Hematopoietic multipotent progenitor cell treated with erythropoietin and hydrocortisone succinate and interleukin-3 and kit ligand, for 8 days (in vitro differentiated cells): ENCODE measurements at regions not wholly inside any gene's neighbourhood (a gene's known extent, or its start where the extent isn't known, plus 50 kb on each side); places are given as distances from the start of the nearest gene placed in this dataset.

ENCODE experiments used
- DNase-seq: peaks from one replicate; pipeline ENCODE4 v3.0.0-alpha.2; 2015

DNA sequence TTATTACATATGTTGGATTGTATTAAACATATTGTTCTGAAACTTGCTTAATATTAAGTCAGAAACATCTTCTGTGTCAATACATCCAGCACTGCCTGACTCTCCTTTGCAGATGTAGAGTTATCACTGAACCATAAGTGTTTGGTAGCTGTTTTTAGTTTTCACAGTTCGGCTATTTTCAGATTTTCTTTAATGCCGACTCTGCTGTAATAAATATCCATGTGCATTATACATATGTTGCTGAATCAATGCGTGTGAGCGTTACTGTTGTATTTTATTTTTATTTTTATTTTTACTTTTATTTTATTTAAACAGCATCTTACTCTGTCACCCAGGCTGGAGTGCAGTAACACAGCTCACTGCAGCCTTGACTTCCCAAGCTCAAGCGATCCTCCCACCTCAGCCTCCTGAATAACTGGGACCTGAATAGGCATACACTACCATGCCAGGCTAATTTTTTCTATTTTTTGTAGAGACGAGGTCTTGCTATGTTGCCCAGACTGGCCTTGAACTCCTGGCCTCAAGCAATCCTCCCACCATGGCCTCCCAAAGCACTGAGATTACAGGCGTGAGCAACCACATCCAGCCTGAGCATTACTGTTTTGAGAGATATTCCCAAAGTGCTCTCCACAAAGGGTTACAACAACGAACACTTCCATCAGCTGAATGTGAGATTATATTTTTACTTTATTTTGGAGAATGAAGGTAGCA, 50.7 kb upstream of the NOCT start:
- no peak for DNase-seq

DNA sequence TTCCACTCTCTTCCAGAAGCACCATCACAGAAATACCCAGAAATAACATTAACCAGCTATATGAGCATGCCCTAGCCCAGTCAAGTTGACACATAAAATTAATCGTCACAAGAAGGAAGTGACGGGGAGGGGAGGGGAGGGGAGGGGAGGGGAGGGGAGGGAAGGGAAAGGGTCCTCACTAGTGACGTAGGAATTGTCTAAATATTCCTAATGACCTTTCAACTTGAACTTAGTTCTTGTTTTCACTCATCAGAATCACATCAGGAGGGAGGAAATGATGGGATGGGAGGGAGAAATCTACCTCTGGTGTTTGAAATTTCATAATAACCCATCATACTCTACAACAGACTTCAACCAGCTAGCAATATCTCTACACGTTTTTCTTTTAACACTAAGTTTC, 52.2 kb upstream of the NOCT start:
- no peak for DNase-seq

DNA sequence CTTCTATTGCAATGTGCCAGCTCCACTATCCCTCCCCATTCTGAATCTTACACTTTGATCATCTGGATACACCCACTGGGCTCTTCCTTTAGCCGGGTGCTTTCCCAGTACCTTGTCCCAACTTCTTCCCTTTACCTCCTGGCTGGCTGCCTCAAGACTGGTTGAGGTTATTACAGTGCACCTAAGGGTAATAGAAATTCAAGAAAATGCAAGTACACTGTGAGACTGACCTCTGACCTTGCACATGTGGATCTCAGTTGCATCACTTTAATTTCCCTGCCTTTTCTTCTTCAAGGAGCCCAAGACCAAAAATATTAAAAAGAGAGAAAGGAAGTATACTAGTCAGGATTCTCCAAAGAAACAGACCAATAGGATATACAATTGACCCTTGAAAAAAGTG, 53.9 kb upstream of the NOCT start:
- DNase-seq: no peak

DNA sequence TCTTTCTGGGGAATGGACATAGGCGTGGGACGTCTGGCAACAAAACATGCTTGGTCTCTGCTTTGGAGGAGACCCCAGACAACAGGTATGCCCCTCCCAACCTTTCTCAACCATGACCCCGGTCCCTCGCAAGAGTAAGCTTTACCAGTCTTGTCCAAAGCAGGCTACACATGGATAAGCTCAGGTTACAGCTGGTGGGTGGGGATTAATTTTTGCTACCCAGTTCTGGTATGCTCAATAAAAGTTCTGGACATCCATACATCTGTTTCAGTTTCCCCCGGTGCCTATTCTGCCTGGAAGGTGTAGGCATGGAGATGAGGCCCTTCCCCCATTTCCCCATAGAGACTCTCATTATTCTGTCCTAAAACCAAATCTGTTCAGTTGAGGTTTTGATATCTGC, 54.5 kb upstream of the NOCT start:
- DNase-seq: no peak

DNA sequence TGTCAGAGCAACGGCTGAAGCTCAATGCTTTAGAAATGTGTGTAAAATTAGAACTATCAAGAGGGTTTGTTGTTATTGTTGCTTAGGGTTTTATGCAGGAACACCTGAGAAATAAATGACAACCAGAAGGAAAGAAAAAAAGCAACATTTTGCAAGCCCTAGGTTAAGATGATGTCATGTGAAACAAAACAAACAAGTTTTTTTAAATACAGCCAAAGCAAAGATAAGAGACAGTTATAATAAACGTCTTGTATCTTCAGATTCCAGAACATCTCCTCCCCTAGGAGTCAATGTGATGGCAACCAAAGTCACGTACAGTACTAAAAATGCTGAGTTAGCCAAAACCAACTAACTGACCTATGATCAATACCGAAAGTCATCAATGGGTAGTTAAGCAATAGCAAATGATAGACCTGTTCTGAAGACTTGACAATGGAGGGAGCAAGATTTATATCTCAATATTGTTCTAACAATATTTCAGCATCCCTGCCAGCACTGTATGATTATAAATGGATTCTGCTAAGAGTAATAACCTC, 55.3 kb upstream of the NOCT start:
- no peak for DNase-seq

DNA sequence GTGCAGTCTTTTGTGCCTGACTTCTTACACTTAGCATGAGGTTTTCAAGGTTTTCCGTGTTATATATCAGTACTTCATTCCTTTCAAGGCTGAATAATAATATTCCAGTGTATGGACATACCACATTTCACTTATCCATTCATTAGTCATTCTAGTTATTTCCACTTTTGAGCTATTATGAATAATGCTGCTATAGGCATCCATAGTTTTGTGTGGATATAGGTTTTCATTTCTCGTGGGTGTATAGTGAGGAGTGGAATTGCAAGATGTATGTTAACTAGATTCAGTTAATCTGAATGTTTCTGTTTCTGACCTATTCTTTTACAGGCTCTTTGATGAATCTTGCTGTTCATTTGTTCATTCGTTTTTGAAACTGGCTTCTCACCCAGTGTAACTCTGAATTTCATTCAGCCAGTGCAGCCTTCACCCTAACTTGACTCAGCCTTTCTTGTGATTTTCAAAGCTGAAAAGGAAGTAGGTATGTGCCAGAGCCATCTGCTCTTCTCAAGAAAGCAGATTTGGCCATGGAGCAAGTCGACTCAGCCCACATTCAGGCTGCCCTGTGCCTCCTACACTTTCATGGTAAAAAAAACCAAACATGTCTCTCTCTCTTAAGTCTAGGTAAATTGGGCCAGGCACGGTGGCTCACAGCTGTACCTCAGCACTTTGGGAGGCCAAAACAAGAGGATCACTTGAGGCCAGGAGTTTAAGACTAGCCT, 56.3 kb upstream of the NOCT start:
- no peak for DNase-seq

DNA sequence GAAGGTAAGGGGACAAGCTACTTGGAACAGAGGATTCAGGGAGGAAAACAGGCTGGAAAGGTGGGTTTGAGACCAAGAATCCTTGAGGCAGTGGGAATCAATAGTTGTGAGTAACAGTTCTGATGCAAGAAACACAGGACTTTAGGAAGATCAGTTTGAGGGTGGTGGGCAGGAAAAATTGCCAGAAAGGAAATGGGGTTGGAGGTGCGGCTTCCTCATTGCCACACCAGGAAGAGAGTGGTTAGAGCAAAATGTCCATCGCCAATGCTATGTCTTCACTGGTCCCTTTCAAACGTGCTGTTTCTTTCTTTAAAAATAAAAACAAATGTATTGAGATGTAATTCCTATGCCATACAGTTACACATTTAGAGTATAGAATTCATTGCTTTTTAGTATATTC, 57.1 kb upstream of the NOCT start:
- DNase-seq: no peak

DNA sequence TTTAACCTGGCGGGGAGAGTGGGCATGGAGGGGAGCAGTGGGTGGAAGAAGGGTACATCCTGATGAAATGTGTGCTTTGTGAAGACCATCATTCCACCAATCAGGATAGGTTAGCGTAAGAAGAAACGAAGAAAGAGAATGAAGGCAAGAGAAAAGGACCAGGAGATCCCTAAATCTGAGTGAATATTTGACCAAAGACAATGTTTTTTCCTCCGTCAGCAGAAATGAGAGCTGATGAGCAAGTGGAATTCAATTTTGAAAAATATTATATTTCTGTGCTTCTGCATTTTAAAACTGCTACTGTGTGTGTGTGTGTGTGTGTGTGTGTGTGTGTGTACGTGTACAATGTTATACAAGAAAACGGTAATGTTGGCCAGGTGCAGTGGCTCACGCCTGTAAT, 58.3 kb upstream of the NOCT start:
- DNase-seq: no peak

DNA sequence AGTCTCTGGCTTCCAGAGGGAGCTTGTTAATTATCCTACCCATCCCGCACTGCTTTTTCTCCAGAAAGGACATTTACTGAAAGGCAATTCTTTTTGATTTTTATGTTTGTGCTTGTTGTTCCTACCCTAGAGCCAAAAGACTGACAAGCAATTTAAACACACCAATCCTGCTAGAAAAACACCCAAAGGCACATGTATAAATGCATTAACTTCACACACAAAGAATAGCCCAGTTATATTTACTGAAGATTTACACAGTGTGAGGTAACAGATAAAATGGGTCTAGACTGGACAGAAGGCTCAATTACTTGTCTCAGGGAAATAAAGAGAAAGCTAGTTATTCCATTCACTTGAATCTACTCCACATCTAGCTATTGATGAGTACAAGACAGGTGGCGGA, 61.2 kb upstream of the NOCT start:
- DNase-seq: no peak

DNA sequence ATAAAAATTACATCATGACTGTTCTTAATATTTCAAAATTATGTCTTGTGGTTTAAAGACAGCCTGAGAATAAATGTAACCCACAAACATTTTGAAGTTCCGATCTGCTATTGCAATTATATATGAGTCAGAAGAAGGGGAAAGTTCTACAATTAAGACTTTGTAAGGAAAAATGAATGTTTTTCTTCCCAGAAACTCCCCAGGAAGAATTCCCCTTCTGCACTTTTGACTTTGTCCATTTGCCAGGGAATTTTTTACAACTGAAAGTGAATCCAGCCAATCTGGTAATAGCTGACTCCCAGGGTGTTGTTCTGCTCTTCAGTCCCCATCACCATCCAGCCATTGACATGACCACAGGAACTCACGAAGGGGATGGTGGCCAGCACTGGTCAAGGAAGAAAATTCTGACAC, 61.6 kb upstream of the NOCT start:
- no peak for DNase-seq

DNA sequence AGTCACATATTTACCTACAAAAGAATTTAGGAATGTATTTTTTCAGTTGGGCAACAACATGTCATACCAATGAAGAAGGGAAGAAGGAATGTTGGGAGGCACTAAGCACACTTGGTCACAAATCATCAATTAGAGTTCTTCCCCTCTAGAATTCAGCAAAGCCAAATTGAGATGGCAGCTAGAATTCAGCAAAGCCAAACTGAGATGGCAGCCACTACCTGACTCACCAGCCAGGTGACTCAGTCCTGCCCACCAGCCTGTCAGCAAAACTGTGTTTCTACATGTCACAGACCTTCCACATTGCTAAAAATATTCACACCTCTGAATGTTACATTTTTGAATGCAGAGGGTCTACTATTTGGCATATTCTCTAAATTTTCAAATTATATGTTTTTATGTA, 63.2 kb upstream of the NOCT start:
- no peak for DNase-seq

DNA sequence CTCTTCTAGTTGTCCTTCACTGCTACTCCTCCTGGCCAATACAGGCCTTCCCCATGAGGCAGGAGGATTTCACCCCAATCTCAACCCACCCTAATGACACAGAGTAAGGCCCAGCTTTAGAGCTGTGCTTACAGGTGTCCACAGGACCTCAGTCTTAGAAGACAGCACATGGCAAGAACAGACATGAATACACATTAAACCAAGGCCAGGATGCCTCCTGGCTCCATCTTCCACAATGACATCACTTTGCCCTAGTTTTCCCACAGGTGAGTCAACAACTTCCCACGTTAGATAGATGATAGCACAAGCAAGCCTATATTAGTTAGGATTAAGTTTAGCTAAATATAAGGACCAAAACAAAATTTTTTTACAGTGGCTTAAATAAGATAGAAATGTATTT, 63.8 kb upstream of the NOCT start:
- DNase-seq: no peak

DNA sequence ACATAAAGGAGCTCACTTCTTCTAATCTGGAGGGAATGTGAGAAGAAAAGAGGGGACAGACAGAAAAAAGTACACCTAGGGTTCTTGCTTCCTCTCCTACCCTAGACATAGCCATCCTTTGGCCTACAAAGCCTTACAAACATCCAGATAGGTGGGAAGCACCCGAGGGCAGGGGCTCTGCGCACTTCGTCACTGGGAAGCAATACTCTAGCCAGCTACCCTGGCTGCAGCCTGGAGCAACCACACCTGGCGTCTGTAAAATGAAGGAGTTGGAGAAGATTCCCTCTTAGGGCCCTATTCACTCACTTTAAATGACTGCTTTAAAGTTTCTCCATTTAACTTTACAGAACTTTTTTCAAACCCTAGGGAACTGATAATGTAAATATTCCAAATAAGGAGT, 65.7 kb upstream of the NOCT start:
- no peak for DNase-seq

DNA sequence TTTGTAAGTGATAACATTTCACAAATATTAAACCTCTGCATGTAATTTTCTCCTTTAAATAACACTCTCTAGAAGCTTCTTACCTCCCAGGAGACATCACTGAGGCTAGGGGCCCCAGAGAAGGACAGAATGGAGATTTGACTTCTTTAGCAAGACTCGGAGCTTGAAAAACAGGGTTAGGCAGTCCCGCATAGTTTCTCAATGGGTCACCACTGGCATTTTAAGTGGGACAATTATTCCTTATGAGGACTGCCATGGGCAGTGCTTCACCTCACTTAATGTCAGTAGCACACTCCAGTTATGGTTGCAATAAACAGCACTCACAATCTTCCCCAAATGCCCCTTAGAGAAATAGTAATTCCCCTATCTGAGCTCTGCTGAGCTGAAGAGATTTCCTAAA, 66.7 kb upstream of the NOCT start:
- no peak for DNase-seq

DNA sequence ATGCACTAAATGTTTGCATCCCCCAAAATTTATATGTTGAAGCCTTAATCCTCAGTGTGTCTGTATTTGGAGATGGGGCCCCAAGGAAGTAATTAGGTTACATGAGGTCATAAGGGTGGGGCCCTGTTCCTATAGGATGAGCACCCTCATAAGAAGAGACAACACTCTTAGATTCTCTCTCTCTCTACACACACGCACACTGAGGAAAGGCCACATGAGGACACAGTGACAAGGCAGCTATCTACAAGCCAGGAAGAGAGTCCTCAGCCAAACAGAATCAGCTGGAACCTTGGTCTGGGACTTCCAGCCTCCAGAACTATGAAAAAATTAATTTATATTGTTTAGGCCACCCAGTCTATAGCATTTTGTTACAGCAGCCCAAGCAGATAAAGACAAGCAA, 69.3 kb upstream of the NOCT start:
- DNase-seq: no peak

DNA sequence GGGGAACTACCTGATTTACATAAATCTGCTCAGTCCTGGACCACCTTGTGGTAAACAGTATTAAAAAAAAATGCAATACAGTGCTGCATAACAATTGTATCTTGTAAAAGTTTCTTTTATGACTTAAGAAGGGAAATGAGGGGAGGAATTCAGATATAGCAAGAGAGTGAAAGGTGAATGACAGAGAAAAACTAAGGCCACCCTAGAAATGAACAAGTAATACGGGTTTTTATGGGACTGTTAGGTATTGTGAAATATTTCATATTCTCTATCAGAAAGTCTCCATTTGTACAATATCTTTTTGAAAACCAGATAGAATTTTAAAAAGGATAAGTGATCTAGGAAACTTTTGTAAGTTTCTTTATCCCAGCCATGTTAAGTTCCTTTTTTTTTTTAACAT, 69.7 kb upstream of the NOCT start:
- no peak for DNase-seq

DNA sequence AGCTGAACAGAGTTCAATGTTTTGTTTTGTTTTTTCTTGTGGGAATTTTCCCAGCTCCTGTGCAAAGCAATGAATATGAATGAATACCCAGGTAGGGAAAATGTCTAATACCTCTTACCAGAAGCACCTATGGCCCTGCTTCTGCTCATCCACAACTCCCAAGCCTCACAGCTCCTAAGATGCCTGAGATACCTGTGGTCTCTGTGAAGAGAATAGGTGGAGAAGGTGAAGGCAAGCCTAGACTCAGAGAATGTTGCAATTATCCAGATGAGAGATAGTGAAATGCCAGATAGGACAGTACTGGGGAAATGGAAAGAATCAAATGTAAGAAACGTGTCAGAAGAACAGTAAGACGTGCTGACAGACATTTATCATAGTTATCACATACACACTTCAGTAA, 70.2 kb upstream of the NOCT start:
- no peak for DNase-seq

DNA sequence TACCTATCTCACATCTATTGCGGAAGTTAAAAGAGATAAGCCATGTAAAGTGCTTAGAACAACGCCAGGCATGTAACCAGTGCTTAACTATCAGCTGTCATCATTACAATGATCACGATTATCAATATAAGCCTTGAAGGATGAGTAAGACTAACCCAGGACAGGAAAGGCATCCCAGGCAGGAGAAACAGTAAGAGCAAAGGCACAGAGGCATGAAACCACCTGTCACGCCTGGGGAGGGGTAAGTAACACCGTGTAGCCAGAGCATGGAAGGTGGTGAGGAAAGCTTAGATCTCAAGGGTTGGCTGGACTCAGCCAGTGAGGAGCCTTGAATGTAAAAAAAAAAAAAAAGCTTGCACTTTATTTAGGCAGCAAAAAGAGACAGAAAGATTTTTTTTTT, 71.7 kb upstream of the NOCT start:
- no peak for DNase-seq

DNA sequence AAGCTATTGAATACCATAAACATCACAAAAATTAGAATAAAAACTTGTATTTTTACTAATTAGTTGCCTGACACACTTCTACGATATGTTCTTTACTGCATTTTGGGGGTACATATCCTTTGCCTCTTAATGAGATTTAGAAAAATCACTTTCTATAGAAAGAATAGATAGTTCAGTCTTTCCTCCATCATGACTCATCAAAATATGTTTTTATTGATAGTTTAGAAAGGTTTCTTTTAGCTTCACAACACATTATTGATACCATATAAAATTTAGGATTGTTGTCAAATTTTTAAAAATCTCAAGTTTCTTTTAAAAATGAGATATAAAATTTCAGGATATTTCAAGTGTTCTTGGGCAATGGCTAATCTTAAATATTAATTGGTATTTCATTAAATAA, 74.5 kb upstream of the NOCT start:
- DNase-seq: no peak

DNA sequence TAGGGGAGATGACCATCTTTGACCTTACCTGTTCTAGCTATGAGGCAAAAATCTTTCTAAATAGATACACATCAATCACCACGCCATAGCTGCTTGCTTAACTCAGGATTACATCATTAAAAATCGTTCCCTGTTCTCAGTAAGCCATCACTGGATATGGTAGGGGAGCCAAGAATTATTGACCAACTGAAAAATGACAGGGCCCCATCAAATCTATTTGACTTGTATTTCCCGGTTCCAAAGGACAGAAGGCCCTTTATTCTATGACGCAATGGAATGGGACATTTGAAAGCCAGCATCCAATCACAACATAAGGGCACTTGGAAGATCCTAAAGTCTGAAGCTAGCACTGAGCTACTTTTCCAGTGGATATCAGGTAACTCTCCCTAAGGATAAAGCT, 75.6 kb upstream of the NOCT start:
- no peak for DNase-seq

DNA sequence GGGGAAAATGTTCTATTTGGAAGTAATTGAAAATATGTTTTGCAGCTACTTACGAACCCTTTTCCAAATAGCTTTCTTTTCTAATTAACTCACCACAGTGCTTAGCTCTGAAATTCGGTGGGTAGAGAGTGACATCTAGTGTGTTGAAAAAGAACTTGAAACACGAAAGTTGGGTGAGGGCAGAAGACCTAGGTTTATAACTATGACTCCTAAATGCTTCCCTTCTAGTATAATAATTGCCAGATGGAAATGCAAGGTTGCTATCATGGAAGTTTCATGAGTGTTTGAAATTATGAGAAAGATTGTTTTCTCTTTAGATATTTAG, 77.3 kb upstream of the NOCT start:
- DNase-seq: peak; percentile 55

DNA sequence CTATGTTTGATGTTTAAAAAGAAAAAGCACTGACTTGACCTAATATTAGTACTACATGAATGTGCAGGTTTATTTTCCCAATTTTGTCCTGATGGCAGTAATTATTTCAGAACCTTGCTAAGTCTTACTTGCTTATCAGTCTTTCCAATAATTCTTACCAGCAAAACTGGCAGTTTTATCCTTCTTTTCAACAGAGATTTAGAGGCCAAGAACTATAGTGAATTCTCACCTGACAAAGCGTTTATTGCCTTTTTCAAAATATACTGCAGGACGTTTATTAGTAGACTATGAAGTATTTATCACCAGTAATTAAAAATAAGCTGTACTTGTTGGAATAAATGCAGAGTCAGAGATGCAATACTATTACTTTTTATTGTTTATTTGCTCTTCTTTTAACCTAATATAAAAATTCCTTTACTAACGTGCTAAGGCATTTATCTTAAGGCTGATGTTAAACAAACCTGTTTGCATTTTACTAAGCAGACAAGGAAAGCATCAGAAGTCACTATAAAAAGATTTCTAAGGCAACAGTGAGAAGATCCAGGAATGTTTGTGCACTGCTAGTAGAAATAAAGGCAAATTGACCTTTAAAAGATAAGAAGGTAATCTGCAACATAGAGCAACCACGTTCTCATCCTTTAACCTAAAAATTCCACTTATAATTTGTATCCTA, 80.3 kb upstream of the NOCT start:
- DNase-seq: no peak

DNA sequence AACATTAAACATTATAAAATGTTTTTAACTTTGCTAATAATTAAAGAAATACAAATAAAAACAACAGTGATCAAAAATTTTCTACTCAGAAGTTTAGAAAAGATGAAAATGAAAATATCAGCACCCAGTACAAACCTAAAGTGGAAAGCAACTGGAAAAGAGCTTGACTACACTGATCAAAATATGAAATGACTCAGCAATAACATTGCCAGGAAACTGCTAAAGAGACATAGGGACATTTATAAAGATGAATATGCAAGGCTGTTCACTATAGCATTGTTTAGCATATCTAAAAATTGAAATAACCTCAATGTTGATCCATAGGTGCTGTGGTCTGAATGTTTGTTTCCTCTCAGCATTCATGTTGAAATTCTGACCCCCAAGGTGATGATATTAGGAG, 88.5 kb upstream of the NOCT start:
- no peak for DNase-seq

DNA sequence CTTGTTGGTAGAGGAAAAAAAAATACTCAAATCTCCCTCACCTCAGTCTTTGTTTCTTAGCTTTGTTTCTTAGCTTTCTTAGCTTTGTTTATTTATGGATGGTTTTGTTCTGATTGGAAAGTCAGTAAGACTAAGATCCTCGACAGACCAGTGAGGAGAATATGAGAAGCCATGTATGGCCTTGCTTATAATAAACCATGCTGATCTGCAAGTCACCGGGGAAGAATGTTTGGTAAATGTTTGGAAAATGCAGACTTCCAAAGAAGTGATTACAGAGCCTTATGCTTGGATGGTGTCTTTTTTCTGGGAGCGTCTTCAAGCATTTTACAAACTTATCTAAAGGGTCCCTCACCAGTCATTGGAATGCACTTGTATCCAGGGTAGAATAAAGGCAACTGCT, 90.1 kb upstream of the NOCT start:
- no peak for DNase-seq
